Natural killer cell treated with Interleukin-12 subunit alpha and Interleukin-12 subunit beta and Interleukin-15 and Interleukin-18, amount 100 ng/mL, for 72 hours (primary cell): ENCODE measurements at regions not wholly inside any gene's neighbourhood (a gene's known extent, or its start where the extent isn't known, plus 50 kb on each side); places are given as distances from the start of the nearest gene placed in this dataset.

ENCODE experiments used
- ATAC-seq, 2 donors: fragments of 150-1000 bp; cut with Tn5 transposase in 1 of 2; sonication (Bioruptor Pico), chemical (Tn5 transposase) in 1 of 2; 2 replicates each; pipeline ENCODE4 v1.10.0; 2021
- DNase-seq: peaks from one replicate; pipeline ENCODE4 v3.0.0; 2022; ENCODE audit warnings: low spot score
- H3K27ac Mint-ChIP-seq, 2 donors: 1 replicate in 1 of 2; 2 replicates in 1 of 2; pipeline ENCODE4 v1.8.0; 2022; ENCODE audit warnings: mixed read lengths in 2 of 2, mild to moderate bottlenecking in 1 of 2, moderate library complexity in 1 of 2
- H3K27me3 Mint-ChIP-seq, 2 donors: 1 replicate in 1 of 2; 2 replicates in 1 of 2; pipeline ENCODE4 v1.8.0; 2022; ENCODE audit warnings: mixed read lengths in 2 of 2
- H3K36me3 Mint-ChIP-seq: one replicate; pipeline ENCODE4 v1.8.0; 2022; ENCODE audit warnings: mixed read lengths
- H3K4me1 Mint-ChIP-seq, 2 donors: 1 replicate in 1 of 2; 2 replicates in 1 of 2; pipeline ENCODE4 v1.8.0; 2022; ENCODE audit warnings: low read depth in 2 of 2, mixed read lengths in 2 of 2, mild to moderate bottlenecking in 1 of 2
- H3K4me3 Mint-ChIP-seq: one replicate; pipeline ENCODE4 v1.8.0; 2022; ENCODE audit warnings: mixed read lengths
- H3K9me3 Mint-ChIP-seq: 2 replicates; pipeline ENCODE4 v1.8.0; 2022; ENCODE audit warnings: mixed read lengths

- no peak overlapping the region for H3K27ac Mint-ChIP-seq
- ATAC-seq = no peak
- peaks cover 13% of the 10 kb centered on the region for H3K9me3 Mint-ChIP-seq
- H3K4me1 Mint-ChIP-seq = no peaks in the 10 kb centered on the region
- H3K36me3 Mint-ChIP-seq = no peaks in the 10 kb centered on the region
- H3K27me3 Mint-ChIP-seq = no peaks in the 10 kb centered on the region
- H3K4me3 Mint-ChIP-seq = no peak overlapping the region
- DNase-seq = no peak
These were observed 620.5 kb upstream of the KLF4 start for GRCh38 chr9:108109927-108110690.

DNA sequence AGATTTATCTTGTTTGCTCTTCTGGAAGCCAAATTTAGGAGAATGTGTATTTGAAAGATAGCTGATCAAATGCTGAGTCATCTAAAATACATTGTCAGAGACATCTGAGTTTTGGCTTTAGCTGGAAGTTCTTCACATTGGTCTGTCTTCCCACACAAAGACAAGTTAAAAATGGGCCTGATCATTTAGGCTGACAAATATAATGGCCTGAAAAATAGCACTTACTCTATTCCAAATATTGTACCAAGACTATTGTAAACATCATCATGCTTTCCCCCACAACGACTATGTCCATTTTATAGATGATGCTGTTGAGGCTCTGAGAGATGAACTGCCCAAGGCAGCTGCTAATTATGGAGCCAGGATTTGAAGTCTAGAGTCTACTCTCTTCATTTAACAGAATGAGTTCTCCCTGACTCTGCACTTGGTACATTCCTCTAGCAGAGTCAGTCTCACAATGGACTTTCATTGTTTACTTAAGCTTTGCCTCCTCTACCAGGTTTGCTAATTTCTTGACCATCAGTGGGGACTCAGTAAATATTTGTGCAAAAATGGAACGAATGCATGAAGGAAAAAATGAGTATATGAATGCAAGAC, 619.4 kb upstream of the KLF4 start:
- DNase-seq = no peak
- ATAC-seq = no peak
- Mint-ChIP-seq H3K4me1 (no peaks in the 10 kb centered on the region), H3K4me3 (no peak overlapping the region), H3K36me3 (no peaks in the 10 kb centered on the region), H3K9me3 (peaks cover 12% of the 10 kb centered on the region), H3K27me3 (no peaks in the 10 kb centered on the region), H3K27ac (no peak overlapping the region)

- Mint-ChIP-seq H3K9me3 (peaks cover 12% of the 10 kb centered on the region), H3K4me1 (no peaks in the 10 kb centered on the region), H3K27ac (no peak overlapping the region), H3K27me3 (no peaks in the 10 kb centered on the region), H3K4me3 (no peak overlapping the region), H3K36me3 (no peaks in the 10 kb centered on the region)
- DNase-seq = no peak
- no peak for ATAC-seq
These were observed 618.8 kb upstream of the KLF4 start for GRCh38 chr9:108108280-108108851.

DNA sequence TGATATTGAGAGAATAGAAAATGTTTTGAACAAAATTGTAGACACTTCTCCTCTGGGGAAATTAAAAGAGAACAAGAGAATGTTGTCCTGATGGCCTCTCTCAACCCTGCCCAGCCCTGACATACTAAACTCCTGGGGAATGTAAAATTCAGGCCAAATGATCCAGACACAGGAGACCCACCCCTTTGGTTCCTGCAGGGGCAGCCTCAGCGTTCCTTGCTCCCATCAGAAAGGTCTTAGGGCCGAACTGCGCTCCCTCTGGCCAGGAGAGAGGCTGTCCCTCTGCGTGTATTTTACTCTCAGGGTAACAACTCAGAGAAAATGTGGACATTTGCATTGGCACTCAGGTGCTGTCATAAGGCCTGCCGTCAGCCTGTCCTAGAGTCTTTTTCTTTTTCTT, 616.3 kb upstream of the KLF4 start:
- no peaks in the 10 kb centered on the region for H3K36me3 Mint-ChIP-seq
- H3K27ac Mint-ChIP-seq = no peak overlapping the region
- no peaks in the 10 kb centered on the region for H3K4me1 Mint-ChIP-seq
- DNase-seq (no peak), ATAC-seq (no peak)
- peaks cover 12% of the 10 kb centered on the region for H3K9me3 Mint-ChIP-seq
- peaks cover 0 to 8% of the 10 kb centered on the region in 2 donors for H3K27me3 Mint-ChIP-seq
- H3K4me3 Mint-ChIP-seq = no peak overlapping the region

- Mint-ChIP-seq H3K27ac (no peak overlapping the region), H3K36me3 (no peaks in the 10 kb centered on the region), H3K27me3 (peaks cover 0 to 8% of the 10 kb centered on the region in 2 donors), H3K4me3 (no peak overlapping the region), H3K4me1 (no peaks in the 10 kb centered on the region), H3K9me3 (peaks cover 8% of the 10 kb centered on the region)
- DNase-seq = no peak
- ATAC-seq = no peak
These were observed 615.4 kb upstream of the KLF4 start for GRCh38 chr9:108104991-108105390.

GRCh38 chr9:108103046-108103693, 613.6 kb upstream of the KLF4 start:
- no peak overlapping the region for H3K4me3 Mint-ChIP-seq
- peaks cover 8% of the 10 kb centered on the region for H3K9me3 Mint-ChIP-seq
- no peaks in the 10 kb centered on the region for H3K4me1 Mint-ChIP-seq
- H3K27ac Mint-ChIP-seq = no peak overlapping the region
- DNase-seq = no peak
- H3K36me3 Mint-ChIP-seq = no peaks in the 10 kb centered on the region
- H3K27me3 Mint-ChIP-seq = peaks cover 0 to 8% of the 10 kb centered on the region in 2 donors
- no peak for ATAC-seq

GRCh38 chr9:108101410-108101809, 611.8 kb upstream of the KLF4 start:
- H3K27me3 Mint-ChIP-seq = peaks cover 0 to 8% of the 10 kb centered on the region in 2 donors
- no peak for DNase-seq
- H3K4me3 Mint-ChIP-seq = no peak overlapping the region
- no peaks in the 10 kb centered on the region for H3K4me1 Mint-ChIP-seq
- no peak for ATAC-seq
- H3K9me3 Mint-ChIP-seq = peaks cover 3% of the 10 kb centered on the region
- H3K36me3 Mint-ChIP-seq = no peaks in the 10 kb centered on the region
- no peak overlapping the region for H3K27ac Mint-ChIP-seq

- Mint-ChIP-seq H3K27me3 (peaks cover 0 to 8% of the 10 kb centered on the region in 2 donors), H3K9me3 (peaks cover 3% of the 10 kb centered on the region), H3K4me1 (no peaks in the 10 kb centered on the region), H3K4me3 (no peak overlapping the region), H3K27ac (no peak overlapping the region), H3K36me3 (no peaks in the 10 kb centered on the region)
- DNase-seq (no peak), ATAC-seq (peak in 1 of 2 donors; percentile 41)
These were observed 611.0 kb upstream of the KLF4 start for GRCh38 chr9:108100571-108100970.

GRCh38 chr9:108099854-108100253, 610.3 kb upstream of the KLF4 start:
- ATAC-seq = no peak
- Mint-ChIP-seq H3K4me3 (no peak overlapping the region), H3K4me1 (no peaks in the 10 kb centered on the region), H3K36me3 (no peaks in the 10 kb centered on the region), H3K27me3 (peaks cover 0 to 8% of the 10 kb centered on the region in 2 donors), H3K27ac (no peak overlapping the region), H3K9me3 (peaks cover 3% of the 10 kb centered on the region)
- DNase-seq = no peak

DNA sequence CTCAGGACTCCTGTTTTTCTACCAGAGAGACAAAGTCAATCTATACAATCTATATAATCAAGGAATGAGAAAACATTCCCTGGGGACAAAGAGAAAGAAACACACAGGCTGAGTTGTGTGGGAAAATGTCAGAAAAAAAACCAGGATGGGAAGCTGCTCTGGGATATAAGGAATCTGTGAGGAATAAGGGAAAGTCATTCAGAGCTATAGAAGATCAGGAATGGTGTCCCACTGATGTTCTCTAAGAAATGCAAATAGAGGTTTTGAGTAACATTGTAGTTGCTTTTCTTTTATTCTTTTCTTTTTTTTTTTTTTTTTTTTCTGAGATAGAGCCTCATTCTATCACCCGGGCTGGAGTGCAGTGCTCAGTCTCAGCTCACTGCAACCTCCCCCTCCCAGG, 605.9 kb upstream of the KLF4 start:
- no peak overlapping the region for H3K4me3 Mint-ChIP-seq
- no peak overlapping the region for H3K27ac Mint-ChIP-seq
- peaks cover 6% of the 10 kb centered on the region for H3K9me3 Mint-ChIP-seq
- H3K4me1 Mint-ChIP-seq = no peaks in the 10 kb centered on the region
- H3K27me3 Mint-ChIP-seq = no peaks in the 10 kb centered on the region
- DNase-seq (no peak), ATAC-seq (no peak)
- no peaks in the 10 kb centered on the region for H3K36me3 Mint-ChIP-seq

DNA sequence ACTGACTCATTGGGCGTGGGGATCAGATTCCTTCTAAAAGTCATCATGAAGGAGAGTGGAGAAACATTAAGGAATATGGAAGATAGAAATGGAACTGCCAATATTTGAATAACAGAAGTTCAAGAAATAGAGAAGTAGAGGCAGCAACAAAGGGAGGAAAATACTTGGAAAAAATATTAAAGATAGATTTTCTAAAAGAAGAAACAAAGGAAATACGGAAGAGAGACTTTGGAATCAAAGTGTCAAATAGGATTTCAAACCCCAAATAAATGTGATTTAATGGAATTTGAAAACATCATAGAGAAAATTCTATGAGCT, 605.1 kb upstream of the KLF4 start:
- Mint-ChIP-seq H3K27me3 (no peaks in the 10 kb centered on the region), H3K36me3 (no peaks in the 10 kb centered on the region)
- ATAC-seq = no peak

GRCh38 chr9:108093773-108094675, 604.5 kb upstream of the KLF4 start:
- ATAC-seq (no peak), DNase-seq (no peak)
- Mint-ChIP-seq H3K36me3 (no peaks in the 10 kb centered on the region), H3K9me3 (peaks cover 13% of the 10 kb centered on the region), H3K27ac (no peak overlapping the region), H3K4me3 (no peak overlapping the region), H3K27me3 (no peaks in the 10 kb centered on the region), H3K4me1 (no peaks in the 10 kb centered on the region)

More for the DNA sequence above, 605.1 kb upstream of the KLF4 start:
- Mint-ChIP-seq H3K27ac (no peak overlapping the region), H3K9me3 (peaks cover 7% of the 10 kb centered on the region), H3K4me3 (no peak overlapping the region), H3K4me1 (no peaks in the 10 kb centered on the region)
- no peak for DNase-seq

DNA sequence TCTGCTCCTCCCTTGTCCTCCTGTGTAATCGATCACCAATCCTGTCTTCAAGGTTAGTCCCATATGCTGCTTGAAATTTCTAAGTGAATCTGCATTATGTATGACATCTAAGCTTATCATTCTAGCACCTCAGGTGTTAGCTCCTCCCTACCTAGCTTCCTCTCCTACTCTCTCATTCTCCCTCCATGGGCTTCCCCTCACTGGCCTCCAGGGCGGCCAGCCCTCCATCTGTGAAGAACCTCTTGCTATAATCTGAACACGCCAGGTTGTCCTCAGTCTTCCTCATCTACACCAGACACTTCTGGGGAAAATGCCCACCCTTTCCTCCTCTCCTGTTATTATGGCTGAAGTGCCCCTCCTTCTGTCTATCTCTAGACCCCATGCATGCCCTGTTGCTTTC, 599.3 kb upstream of the KLF4 start:
- H3K4me1 Mint-ChIP-seq = no peaks in the 10 kb centered on the region
- H3K36me3 Mint-ChIP-seq = no peaks in the 10 kb centered on the region
- H3K27me3 Mint-ChIP-seq = no peaks in the 10 kb centered on the region
- ATAC-seq (no peak), DNase-seq (no peak)
- peaks cover 18% of the 10 kb centered on the region for H3K9me3 Mint-ChIP-seq
- no peak overlapping the region for H3K27ac Mint-ChIP-seq
- H3K4me3 Mint-ChIP-seq = no peak overlapping the region
